IPS-18a (cell line): ENCODE measurements at regions not wholly inside any gene's neighbourhood (a gene's known extent, or its start where the extent isn't known, plus 50 kb on each side); places are given as distances from the start of the nearest gene placed in this dataset.
"Not testable (repeated sequence)": the region's sequence is repeated elsewhere in the genome, so short reads cannot be mapped to it uniquely, and the experiment has no call there.

Experiments
- H3K27ac ChIP-seq: one replicate; pipeline ENCODE4 v1.5.1; 2013; ENCODE audit warnings: low read length
- H3K27me3 ChIP-seq: one replicate; pipeline ENCODE4 v1.6.1; 2013; ENCODE audit warnings: mild to moderate bottlenecking, low read length; ENCODE audit not compliant: control insufficient read depth, insufficient read depth
- H3K36me3 ChIP-seq: one replicate; pipeline ENCODE4 v1.6.1; 2013; ENCODE audit warnings: low read depth, low read length; ENCODE audit not compliant: control insufficient read depth
- H3K4me1 ChIP-seq: one replicate; pipeline ENCODE4 v1.6.1; 2013; ENCODE audit warnings: low read depth, low read length; ENCODE audit not compliant: control insufficient read depth
- H3K4me3 ChIP-seq: one replicate; pipeline ENCODE4 v1.5.1; 2013; ENCODE audit warnings: low read length
- H3K9ac ChIP-seq: one replicate; pipeline ENCODE4 v1.6.1; 2013; ENCODE audit warnings: mild to moderate bottlenecking, low read length, moderate library complexity
- H3K9me3 ChIP-seq: one replicate; pipeline ENCODE4 v1.6.1; 2013; ENCODE audit warnings: low read depth, low read length; ENCODE audit not compliant: control insufficient read depth

GRCh38 chr2:8138923-8139667 lies 542.8 kb upstream of the ID2 start:
- Histone ChIP-seq H3K9ac (no peak overlapping the region), H3K4me3 (no peak overlapping the region), H3K4me1 (no peaks in the 10 kb centered on the region), H3K27ac (no peak overlapping the region), H3K9me3 (no peaks in the 10 kb centered on the region), H3K27me3 (no peaks in the 10 kb centered on the region), H3K36me3 (no peaks in the 10 kb centered on the region)

GRCh38 chr2:8139668-8140200 lies 542.1 kb upstream of the ID2 start:
- H3K4me3 ChIP-seq, result no peak overlapping the region
- H3K27ac ChIP-seq, result no peak overlapping the region
- H3K9me3 ChIP-seq, result no peaks in the 10 kb centered on the region
- no peak overlapping the region for H3K9ac ChIP-seq
- no peaks in the 10 kb centered on the region for H3K36me3 ChIP-seq
- no peaks in the 10 kb centered on the region for H3K4me1 ChIP-seq
- no peaks in the 10 kb centered on the region for H3K27me3 ChIP-seq

GRCh38 chr2:8141079-8141707 lies 540.7 kb upstream of the ID2 start:
- Histone ChIP-seq H3K27ac (no peak overlapping the region), H3K27me3 (no peaks in the 10 kb centered on the region), H3K4me1 (no peaks in the 10 kb centered on the region), H3K4me3 (no peak overlapping the region), H3K36me3 (no peaks in the 10 kb centered on the region), H3K9me3 (no peaks in the 10 kb centered on the region), H3K9ac (no peak overlapping the region)

- no peaks in the 10 kb centered on the region for H3K27me3 ChIP-seq
- no peak overlapping the region for H3K27ac ChIP-seq
- H3K9me3 ChIP-seq, result no peaks in the 10 kb centered on the region
- no peaks in the 10 kb centered on the region for H3K4me1 ChIP-seq
- H3K36me3 ChIP-seq, result no peaks in the 10 kb centered on the region
- no peak overlapping the region for H3K4me3 ChIP-seq
- no peak overlapping the region for H3K9ac ChIP-seq
These were observed 540.1 kb upstream of the ID2 start for GRCh38 chr2:8141780-8142179.

- H3K9me3 ChIP-seq, result no peaks in the 10 kb centered on the region
- no peak overlapping the region for H3K9ac ChIP-seq
- no peak overlapping the region for H3K4me3 ChIP-seq
- H3K27me3 ChIP-seq, result no peaks in the 10 kb centered on the region
- no peak overlapping the region for H3K27ac ChIP-seq
- no peaks in the 10 kb centered on the region for H3K4me1 ChIP-seq
- H3K36me3 ChIP-seq, result no peaks in the 10 kb centered on the region
These were observed 539.4 kb upstream of the ID2 start for GRCh38 chr2:8142461-8142860.

- no peak overlapping the region for H3K27ac ChIP-seq
- no peaks in the 10 kb centered on the region for H3K36me3 ChIP-seq
These were observed 537.7 kb upstream of the ID2 start for GRCh38 chr2:8144131-8144631.

GRCh38 chr2:8144785-8145184 lies 537.1 kb upstream of the ID2 start:
- no peaks in the 10 kb centered on the region for H3K9me3 ChIP-seq
- H3K27ac ChIP-seq, result no peak overlapping the region
- H3K4me3 ChIP-seq, result no peak overlapping the region
- H3K27me3 ChIP-seq, result no peaks in the 10 kb centered on the region
- H3K9ac ChIP-seq, result no peak overlapping the region
- no peaks in the 10 kb centered on the region for H3K4me1 ChIP-seq
- no peaks in the 10 kb centered on the region for H3K36me3 ChIP-seq

More at GRCh38 chr2:8144131-8144631, 537.7 kb upstream of the ID2 start:
- Histone ChIP-seq H3K9ac (no peak overlapping the region), H3K4me1 (no peaks in the 10 kb centered on the region), H3K27me3 (no peaks in the 10 kb centered on the region), H3K4me3 (no peak overlapping the region), H3K9me3 (no peaks in the 10 kb centered on the region)

- not testable (repeated sequence) for H3K9me3 ChIP-seq, H3K27me3 ChIP-seq, H3K4me1 ChIP-seq, H3K4me3 ChIP-seq, H3K27ac ChIP-seq, H3K9ac ChIP-seq, H3K36me3 ChIP-seq
These were observed 536.5 kb upstream of the ID2 start for GRCh38 chr2:8145375-8145774.

GRCh38 chr2:8146132-8147005 lies 535.5 kb upstream of the ID2 start:
- Histone ChIP-seq H3K27me3 (no peaks in the 10 kb centered on the region), H3K27ac (no peak overlapping the region), H3K4me3 (no peak overlapping the region), H3K4me1 (no peaks in the 10 kb centered on the region), H3K9ac (no peak overlapping the region), H3K36me3 (no peaks in the 10 kb centered on the region), H3K9me3 (no peaks in the 10 kb centered on the region)

GRCh38 chr2:8148260-8149006 lies 533.4 kb upstream of the ID2 start:
- Histone ChIP-seq H3K27ac (no peak overlapping the region), H3K9ac (no peak overlapping the region)

GRCh38 chr2:8149007-8149405 lies 532.9 kb upstream of the ID2 start:
- Histone ChIP-seq H3K27me3 (no peaks in the 10 kb centered on the region), H3K9ac (no peak overlapping the region), H3K36me3 (no peaks in the 10 kb centered on the region), H3K4me3 (no peak overlapping the region), H3K4me1 (no peaks in the 10 kb centered on the region), H3K9me3 (no peaks in the 10 kb centered on the region), H3K27ac (no peak overlapping the region)

More at GRCh38 chr2:8148260-8149006, 533.4 kb upstream of the ID2 start:
- H3K4me3 ChIP-seq, result no peak overlapping the region
- H3K4me1 ChIP-seq, result no peaks in the 10 kb centered on the region
- H3K36me3 ChIP-seq, result no peaks in the 10 kb centered on the region
- no peaks in the 10 kb centered on the region for H3K27me3 ChIP-seq
- no peaks in the 10 kb centered on the region for H3K9me3 ChIP-seq
